Stomach (tissue), 4 donors: ENCODE measurements at regions not wholly inside any gene's neighbourhood (a gene's known extent, or its start where the extent isn't known, plus 50 kb on each side); places are given as distances from the start of the nearest gene placed in this dataset.

Source experiments
- CTCF ChIP-seq, 7 experiments: fragments of 450-650 bp in 4 of 7; fragments of 200-600 bp in 3 of 7; sonication (generic) in 3 of 7; IDR thresholded peaks; one replicate each; pipeline ENCODE4 v1.5.1; 2016 to 2019; ENCODE audit warnings: antibody characterized with exemption in 7 of 7, control low read depth in 2 of 7, mild to moderate bottlenecking in 1 of 7
- POLR2A ChIP-seq, 4 donors: fragments of 450-650 bp; IDR thresholded peaks; one replicate each; pipeline ENCODE4 v1.6.1; 2016; ENCODE audit warnings: antibody characterized with exemption in 4 of 4, control low read depth in 2 of 4, mild to moderate bottlenecking in 1 of 4, moderate library complexity in 1 of 4
- POLR2AphosphoS5 ChIP-seq, 3 donors: sonication (generic); formaldehyde crosslinking; IDR thresholded peaks; one replicate each; pipeline ENCODE4 v1.6.1; 2016; ENCODE audit warnings: antibody characterized with exemption in 3 of 3

- TF ChIP-seq CTCF (IDR thresholded peaks at IDR 0.05) (no peak), POLR2A (IDR thresholded peaks at IDR 0.05) (no peak), POLR2AphosphoS5 (IDR thresholded peaks at IDR 0.05) (no peak)
Measured at GRCh38 chr4:134650461-134650860, 448.9 kb upstream of the PABPC4L start.
